ENCODE measurements at regions not wholly inside any gene's neighbourhood (a gene's known extent, or its start where the extent isn't known, plus 50 kb on each side); places are given as distances from the start of the nearest gene placed in this dataset.

DNA sequence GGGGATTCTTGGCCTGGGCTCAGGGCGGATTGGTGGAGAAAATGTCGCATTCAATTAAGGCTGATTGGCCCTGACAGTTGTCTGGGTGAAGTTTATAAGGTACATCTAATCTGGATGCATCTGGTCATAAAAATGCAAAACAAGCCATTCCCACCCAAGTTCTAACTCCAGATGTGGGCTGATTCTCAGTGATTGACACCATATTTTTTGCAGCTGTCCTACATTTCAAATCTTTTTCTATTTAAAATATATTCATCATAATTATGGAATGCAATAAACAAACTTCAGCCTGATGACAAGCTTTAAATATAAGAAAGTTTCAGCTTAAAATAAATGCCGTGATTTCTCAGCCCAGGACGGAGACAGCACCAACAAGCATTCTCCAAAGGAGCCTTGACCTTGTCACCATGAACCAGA is 146.4 kb upstream of the SMIM23 start:
- H3K56ac ChIP-seq (ENCODE audit: low read length): no peak overlapping the region
- H3K4me3 ChIP-seq (ENCODE audit: low read length): no peak overlapping the region

DNA sequence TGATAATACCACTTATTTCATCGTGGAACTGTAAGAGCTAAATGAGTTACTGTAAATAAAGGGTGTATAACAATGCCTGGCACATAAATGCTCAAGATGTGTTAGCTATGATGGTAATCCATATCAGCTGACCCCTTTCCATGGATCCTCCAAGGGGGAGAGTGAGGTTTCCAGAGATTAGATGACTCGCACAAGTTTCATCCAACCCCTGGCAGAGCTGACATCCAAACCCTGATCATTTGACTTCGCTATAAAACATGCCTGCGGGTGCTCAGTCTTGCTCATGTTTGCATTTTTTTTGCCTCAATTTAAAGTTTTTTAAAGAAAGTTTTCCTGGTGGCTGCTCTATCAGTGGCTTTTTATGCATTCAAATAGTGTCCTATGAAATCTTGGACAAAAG is 145.7 kb upstream of the SMIM23 start:
- Histone ChIP-seq H3K9ac (ENCODE audit: low read length) (no peak overlapping the region), H3K56ac (ENCODE audit: low read length) (no peak overlapping the region), H3K4me2 (ENCODE audit: low read length) (no peak overlapping the region), H3K4ac (ENCODE audit: low read depth, low read length) (no peak overlapping the region), H3K18ac (ENCODE audit: low read length) (no peak overlapping the region), H4K5ac (ENCODE audit: low read length) (no peak overlapping the region), H3K27me3 (ENCODE audit: insufficient read depth, low read length, poor library complexity) (no peaks in the 10 kb centered on the region), H2BK5ac (ENCODE audit: low read length) (no peak overlapping the region), H3K23ac (ENCODE audit: low read length) (no peak overlapping the region), H3K36me3 (ENCODE audit: control insufficient read depth, insufficient read depth, low read length) (no peaks in the 10 kb centered on the region), H2AK5ac (ENCODE audit: low read length) (no peak overlapping the region), H3K4me3 (ENCODE audit: low read length) (no peak overlapping the region), H3K4me1 (ENCODE audit: control insufficient read depth, low read depth, low read length) (no peaks in the 10 kb centered on the region), H3K27ac (ENCODE audit: low read depth, low read length) (no peak overlapping the region), H3K79me1 (ENCODE audit: low read length) (no peaks in the 10 kb centered on the region), H2BK15ac (replicated peaks; ENCODE audit: low read depth) (no peak overlapping the region), H2BK120ac (ENCODE audit: low read depth, low read length) (no peak overlapping the region), H4K8ac (ENCODE audit: low read depth, low read length) (no peak overlapping the region), H3K79me2 (ENCODE audit: control insufficient read depth, insufficient read depth, low read length) (no peaks in the 10 kb centered on the region)
- no CpG with 5 or more reads among the region's 4 CpGs for WGBS (ENCODE audit: extremely low coverage, insufficient coverage, low lambda C conversion rate)
- DNase-seq: no peak

More for the DNA sequence above, 146.4 kb upstream of the SMIM23 start:
- Histone ChIP-seq H3K27me3 (ENCODE audit: insufficient read depth, low read length, poor library complexity) (no peaks in the 10 kb centered on the region), H4K8ac (ENCODE audit: low read depth, low read length) (no peak overlapping the region), H3K23ac (ENCODE audit: low read length) (no peak overlapping the region), H3K27ac (ENCODE audit: low read depth, low read length) (no peak overlapping the region), H2BK15ac (replicated peaks; ENCODE audit: low read depth) (no peak overlapping the region), H2AK5ac (ENCODE audit: low read length) (no peak overlapping the region), H4K5ac (ENCODE audit: low read length) (no peak overlapping the region), H3K18ac (ENCODE audit: low read length) (no peak overlapping the region), H3K79me1 (ENCODE audit: low read length) (no peaks in the 10 kb centered on the region), H3K9ac (ENCODE audit: low read length) (no peak overlapping the region), H3K4me2 (ENCODE audit: low read length) (no peak overlapping the region), H2BK120ac (ENCODE audit: low read depth, low read length) (no peak overlapping the region), H3K4ac (ENCODE audit: low read depth, low read length) (no peak overlapping the region), H3K4me1 (ENCODE audit: control insufficient read depth, low read depth, low read length) (no peaks in the 10 kb centered on the region), H2BK5ac (ENCODE audit: low read length) (no peak overlapping the region), H3K79me2 (ENCODE audit: control insufficient read depth, insufficient read depth, low read length) (no peaks in the 10 kb centered on the region), H3K36me3 (ENCODE audit: control insufficient read depth, insufficient read depth, low read length) (no peaks in the 10 kb centered on the region)
- no CpG with 5 or more reads among the region's 4 CpGs for WGBS (ENCODE audit: extremely low coverage, insufficient coverage, low lambda C conversion rate)
- no peak for DNase-seq

GRCh38 chr5:171640480-171640879 is 145.1 kb upstream of the SMIM23 start:
- Histone ChIP-seq H2AK5ac (ENCODE audit: low read length) (no peak overlapping the region), H3K36me3 (ENCODE audit: control insufficient read depth, insufficient read depth, low read length) (no peaks in the 10 kb centered on the region), H2BK15ac (replicated peaks; ENCODE audit: low read depth) (no peak overlapping the region), H3K79me1 (ENCODE audit: low read length) (no peaks in the 10 kb centered on the region), H3K4me2 (ENCODE audit: low read length) (no peak overlapping the region), H3K9ac (ENCODE audit: low read length) (no peak overlapping the region), H3K79me2 (ENCODE audit: control insufficient read depth, insufficient read depth, low read length) (no peaks in the 10 kb centered on the region), H4K5ac (ENCODE audit: low read length) (no peak overlapping the region), H3K27ac (ENCODE audit: low read depth, low read length) (no peak overlapping the region), H3K4ac (ENCODE audit: low read depth, low read length) (no peak overlapping the region), H3K56ac (ENCODE audit: low read length) (no peak overlapping the region), H3K4me1 (ENCODE audit: control insufficient read depth, low read depth, low read length) (no peaks in the 10 kb centered on the region), H4K8ac (ENCODE audit: low read depth, low read length) (no peak overlapping the region), H2BK5ac (ENCODE audit: low read length) (no peak overlapping the region), H3K27me3 (ENCODE audit: insufficient read depth, low read length, poor library complexity) (no peaks in the 10 kb centered on the region), H2BK120ac (ENCODE audit: low read depth, low read length) (no peak overlapping the region), H3K18ac (ENCODE audit: low read length) (no peak overlapping the region), H3K23ac (ENCODE audit: low read length) (no peak overlapping the region), H3K4me3 (ENCODE audit: low read length) (no peak overlapping the region)
- no peak for DNase-seq
- WGBS (ENCODE audit: extremely low coverage, insufficient coverage, low lambda C conversion rate): no CpG with 5 or more reads among the region's 3 CpGs

- Histone ChIP-seq H3K18ac (ENCODE audit: low read length) (no peak overlapping the region), H3K27me3 (ENCODE audit: insufficient read depth, low read length, poor library complexity) (no peaks in the 10 kb centered on the region), H3K4me3 (ENCODE audit: low read length) (no peak overlapping the region), H2BK5ac (ENCODE audit: low read length) (no peak overlapping the region), H4K8ac (ENCODE audit: low read depth, low read length) (no peak overlapping the region), H3K4me2 (ENCODE audit: low read length) (no peak overlapping the region), H3K4ac (ENCODE audit: low read depth, low read length) (no peak overlapping the region), H3K79me2 (ENCODE audit: control insufficient read depth, insufficient read depth, low read length) (no peaks in the 10 kb centered on the region), H3K27ac (ENCODE audit: low read depth, low read length) (no peak overlapping the region), H3K36me3 (ENCODE audit: control insufficient read depth, insufficient read depth, low read length) (no peaks in the 10 kb centered on the region), H4K5ac (ENCODE audit: low read length) (no peak overlapping the region), H3K4me1 (ENCODE audit: control insufficient read depth, low read depth, low read length) (no peaks in the 10 kb centered on the region), H3K23ac (ENCODE audit: low read length) (no peak overlapping the region), H2AK5ac (ENCODE audit: low read length) (no peak overlapping the region), H2BK120ac (ENCODE audit: low read depth, low read length) (no peak overlapping the region), H3K56ac (ENCODE audit: low read length) (no peak overlapping the region), H3K79me1 (ENCODE audit: low read length) (no peaks in the 10 kb centered on the region), H3K9ac (ENCODE audit: low read length) (no peak overlapping the region), H2BK15ac (replicated peaks; ENCODE audit: low read depth) (no peak overlapping the region)
- no peak for DNase-seq
Observed at GRCh38 chr5:171641891-171642290, 143.7 kb upstream of the SMIM23 start.

- no CpG with 5 or more reads among the region's 6 CpGs for WGBS (ENCODE audit: extremely low coverage, insufficient coverage, low lambda C conversion rate)
- Histone ChIP-seq H4K5ac (ENCODE audit: low read length) (no peak overlapping the region), H3K18ac (ENCODE audit: low read length) (no peak overlapping the region), H3K27ac (ENCODE audit: low read depth, low read length) (no peak overlapping the region), H2AK5ac (ENCODE audit: low read length) (no peak overlapping the region), H2BK120ac (ENCODE audit: low read depth, low read length) (no peak overlapping the region), H2BK5ac (ENCODE audit: low read length) (no peak overlapping the region), H3K27me3 (ENCODE audit: insufficient read depth, low read length, poor library complexity) (no peaks in the 10 kb centered on the region), H3K4me3 (ENCODE audit: low read length) (no peak overlapping the region), H3K79me1 (ENCODE audit: low read length) (no peaks in the 10 kb centered on the region), H3K23ac (ENCODE audit: low read length) (no peak overlapping the region), H3K4me2 (ENCODE audit: low read length) (no peak overlapping the region), H3K36me3 (ENCODE audit: control insufficient read depth, insufficient read depth, low read length) (no peaks in the 10 kb centered on the region), H4K8ac (ENCODE audit: low read depth, low read length) (no peak overlapping the region), H3K56ac (ENCODE audit: low read length) (no peak overlapping the region), H2BK15ac (replicated peaks; ENCODE audit: low read depth) (no peak overlapping the region), H3K4me1 (ENCODE audit: control insufficient read depth, low read depth, low read length) (no peaks in the 10 kb centered on the region), H3K4ac (ENCODE audit: low read depth, low read length) (no peak overlapping the region), H3K79me2 (ENCODE audit: control insufficient read depth, insufficient read depth, low read length) (no peaks in the 10 kb centered on the region), H3K9ac (ENCODE audit: low read length) (no peak overlapping the region)
- DNase-seq: no peak
Observed at GRCh38 chr5:171642894-171643293, 142.7 kb upstream of the SMIM23 start.

DNA sequence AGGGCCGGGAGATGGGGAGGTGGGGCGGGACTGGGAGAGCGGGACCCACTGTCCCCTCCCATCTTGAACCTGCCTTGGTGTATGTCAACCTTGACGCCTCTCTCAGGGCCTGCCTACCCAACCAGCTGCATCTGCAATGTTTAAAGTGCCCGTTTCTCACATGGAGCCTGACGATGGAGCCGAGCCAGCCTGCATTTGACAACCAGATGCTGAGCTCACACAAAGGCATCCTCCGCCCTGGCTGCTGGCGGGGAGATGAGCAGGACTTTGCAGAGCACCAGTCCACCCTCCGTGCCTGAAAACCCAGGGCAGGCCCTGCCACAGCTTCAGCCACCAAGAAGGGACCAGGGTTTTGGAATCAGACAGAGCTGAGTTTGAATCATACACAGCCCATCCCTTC is 141.1 kb upstream of the SMIM23 start:
- no peak for DNase-seq
- H3K4me1 ChIP-seq (ENCODE audit: control insufficient read depth, low read depth, low read length): no peaks in the 10 kb centered on the region
- H3K4me3 ChIP-seq (ENCODE audit: low read length): no peak overlapping the region
- no peak overlapping the region for H3K18ac ChIP-seq (ENCODE audit: low read length)
- H3K36me3 ChIP-seq (ENCODE audit: control insufficient read depth, insufficient read depth, low read length): no peaks in the 10 kb centered on the region
- no CpG with 5 or more reads among the region's 10 CpGs for WGBS (ENCODE audit: extremely low coverage, insufficient coverage, low lambda C conversion rate)
- H2BK5ac ChIP-seq (ENCODE audit: low read length): no peak overlapping the region
- H2BK120ac ChIP-seq (ENCODE audit: low read depth, low read length): no peak overlapping the region
- no peak overlapping the region for H3K4ac ChIP-seq (ENCODE audit: low read depth, low read length)
- no peak overlapping the region for H3K27ac ChIP-seq (ENCODE audit: low read depth, low read length)
- H3K4me2 ChIP-seq (ENCODE audit: low read length): no peak overlapping the region
- no peak overlapping the region for H2AK5ac ChIP-seq (ENCODE audit: low read length)
- H3K79me2 ChIP-seq (ENCODE audit: control insufficient read depth, insufficient read depth, low read length): no peaks in the 10 kb centered on the region
- no peaks in the 10 kb centered on the region for H3K79me1 ChIP-seq (ENCODE audit: low read length)
- H3K56ac ChIP-seq (ENCODE audit: low read length): no peak overlapping the region
- H2BK15ac ChIP-seq (replicated peaks; ENCODE audit: low read depth): no peak overlapping the region
- H4K8ac ChIP-seq (ENCODE audit: low read depth, low read length): no peak overlapping the region
- H4K5ac ChIP-seq (ENCODE audit: low read length): no peak overlapping the region
- H3K9ac ChIP-seq (ENCODE audit: low read length): no peak overlapping the region
- no peak overlapping the region for H3K23ac ChIP-seq (ENCODE audit: low read length)
- H3K27me3 ChIP-seq (ENCODE audit: insufficient read depth, low read length, poor library complexity): no peaks in the 10 kb centered on the region

Measured in mesendoderm (in vitro differentiated cells).